ENCODE measurements at regions not wholly inside any gene's neighbourhood (a gene's known extent, or its start where the extent isn't known, plus 50 kb on each side); places are given as distances from the start of the nearest gene placed in this dataset.
"Not testable (repeated sequence)": the region's sequence is repeated elsewhere in the genome, so short reads cannot be mapped to it uniquely, and the experiment has no call there.

- H3K4me3 ChIP-seq (ENCODE audit: low read length) = no peak overlapping the region
- H3K27ac ChIP-seq (ENCODE audit: low read depth, low read length) = no peak overlapping the region
- H3K27me3 ChIP-seq (ENCODE audit: control insufficient read depth, low read length) = no peaks in the 10 kb centered on the region
- H3F3A ChIP-seq (ENCODE audit: control insufficient read depth, insufficient read depth) = no peaks in the 10 kb centered on the region
- H3K9me3 ChIP-seq (ENCODE audit: control insufficient read depth, insufficient read depth, low read length) = peaks cover 3% of the 10 kb centered on the region; the same call in 1 of the 2 replicates
- no peak for TF ChIP-seq CTCF (IDR thresholded peaks at IDR 0.05; ENCODE audit: low read depth, low read length, poor library complexity, severe bottlenecking)
- TF ChIP-seq EZH2phosphoT487 (IDR thresholded peaks at IDR 0.05; ENCODE audit: borderline replicate concordance, low read length) = no peak
- H3K79me2 ChIP-seq (ENCODE audit: control insufficient read depth, low read length) = no peaks in the 10 kb centered on the region
- no peaks in the 10 kb centered on the region for H3K36me3 ChIP-seq (ENCODE audit: control insufficient read depth, low read length)
- no peaks in the 10 kb centered on the region for H3K9me2 ChIP-seq (replicated peaks; ENCODE audit: control insufficient read depth, low read length)
- no peaks in the 10 kb centered on the region for H3K4me1 ChIP-seq (ENCODE audit: control insufficient read depth, low read length)
- no peaks in the 10 kb centered on the region for H4K20me1 ChIP-seq (ENCODE audit: control insufficient read depth, insufficient read depth, low read depth, low read length)
- H3K4me2 ChIP-seq (ENCODE audit: low read length) = no peak overlapping the region
Observed at GRCh38 chr7:68865351-68866199, 732.7 kb upstream of the AUTS2 start.

- H3K4me2 ChIP-seq (ENCODE audit: low read length) = no peak overlapping the region
- H3F3A ChIP-seq (ENCODE audit: control insufficient read depth, insufficient read depth) = no peaks in the 10 kb centered on the region
- no peaks in the 10 kb centered on the region for H3K79me2 ChIP-seq (ENCODE audit: control insufficient read depth, low read length)
- H3K27ac ChIP-seq (ENCODE audit: low read depth, low read length) = no peak overlapping the region
- H3K9me2 ChIP-seq (replicated peaks; ENCODE audit: control insufficient read depth, low read length) = no peaks in the 10 kb centered on the region
- H3K4me1 ChIP-seq (ENCODE audit: control insufficient read depth, low read length) = no peaks in the 10 kb centered on the region
- no peak overlapping the region for H3K4me3 ChIP-seq (ENCODE audit: low read length)
- H3K36me3 ChIP-seq (ENCODE audit: control insufficient read depth, low read length) = no peaks in the 10 kb centered on the region
- no peaks in the 10 kb centered on the region for H4K20me1 ChIP-seq (ENCODE audit: control insufficient read depth, insufficient read depth, low read depth, low read length)
- no peaks in the 10 kb centered on the region for H3K27me3 ChIP-seq (ENCODE audit: control insufficient read depth, low read length)
- TF ChIP-seq EZH2phosphoT487 (IDR thresholded peaks at IDR 0.05; ENCODE audit: borderline replicate concordance, low read length) (no peak), CTCF (IDR thresholded peaks at IDR 0.05; ENCODE audit: low read depth, low read length, poor library complexity, severe bottlenecking) (no peak)
- peaks cover 3% of the 10 kb centered on the region; the same call in 1 of the 2 replicates for H3K9me3 ChIP-seq (ENCODE audit: control insufficient read depth, insufficient read depth, low read length)
Observed at GRCh38 chr7:68866200-68866570, 732.1 kb upstream of the AUTS2 start.

- H3K4me2 ChIP-seq (ENCODE audit: low read length); H3K9me2 ChIP-seq (replicated peaks; ENCODE audit: control insufficient read depth, low read length); H3K79me2 ChIP-seq (ENCODE audit: control insufficient read depth, low read length); H3K36me3 ChIP-seq (ENCODE audit: control insufficient read depth, low read length); H3K4me1 ChIP-seq (ENCODE audit: control insufficient read depth, low read length); H3K27me3 ChIP-seq (ENCODE audit: control insufficient read depth, low read length); H3F3A ChIP-seq (ENCODE audit: control insufficient read depth, insufficient read depth); H3K9me3 ChIP-seq (ENCODE audit: control insufficient read depth, insufficient read depth, low read length); H3K27ac ChIP-seq (ENCODE audit: low read depth, low read length); H4K20me1 ChIP-seq (ENCODE audit: control insufficient read depth, insufficient read depth, low read depth, low read length); H3K4me3 ChIP-seq (ENCODE audit: low read length): not testable (repeated sequence)
Observed at GRCh38 chr7:68866721-68867120, 731.6 kb upstream of the AUTS2 start.

- H3K9me3 ChIP-seq (ENCODE audit: control insufficient read depth, insufficient read depth, low read length) = peaks cover 3% of the 10 kb centered on the region; the same call in 1 of the 2 replicates
- H3K9me2 ChIP-seq (replicated peaks; ENCODE audit: control insufficient read depth, low read length) = no peaks in the 10 kb centered on the region
- H4K20me1 ChIP-seq (ENCODE audit: control insufficient read depth, insufficient read depth, low read depth, low read length) = no peaks in the 10 kb centered on the region
- no peak overlapping the region for H3K4me2 ChIP-seq (ENCODE audit: low read length)
- H3K36me3 ChIP-seq (ENCODE audit: control insufficient read depth, low read length) = no peaks in the 10 kb centered on the region
- H3K79me2 ChIP-seq (ENCODE audit: control insufficient read depth, low read length) = no peaks in the 10 kb centered on the region
- no peaks in the 10 kb centered on the region for H3F3A ChIP-seq (ENCODE audit: control insufficient read depth, insufficient read depth)
- no peak overlapping the region for H3K4me3 ChIP-seq (ENCODE audit: low read length)
- no peak for TF ChIP-seq CTCF (IDR thresholded peaks at IDR 0.05; ENCODE audit: low read depth, low read length, poor library complexity, severe bottlenecking)
- no peak for TF ChIP-seq EZH2phosphoT487 (IDR thresholded peaks at IDR 0.05; ENCODE audit: borderline replicate concordance, low read length)
- H3K4me1 ChIP-seq (ENCODE audit: control insufficient read depth, low read length) = no peaks in the 10 kb centered on the region
- H3K27ac ChIP-seq (ENCODE audit: low read depth, low read length) = no peak overlapping the region
- no peaks in the 10 kb centered on the region for H3K27me3 ChIP-seq (ENCODE audit: control insufficient read depth, low read length)
Observed at GRCh38 chr7:68868978-68869377, 729.3 kb upstream of the AUTS2 start.

Data from DOHH2 (cell line).